Left lung (tissue), 4 donors: ENCODE measurements at regions not wholly inside any gene's neighbourhood (a gene's known extent, or its start where the extent isn't known, plus 50 kb on each side); places are given as distances from the start of the nearest gene placed in this dataset.

Source experiments
- ATAC-seq: fragments of 200-7000 bp; cut with Tn5 transposase; one replicate; pipeline ENCODE4 v1.9.1; 2020; ENCODE audit warnings: moderate library complexity
- DNase-seq, 4 donors: peaks; one replicate each; pipeline ENCODE4 v3.0.0-alpha.2; 2013 to 2020
- H3K27ac ChIP-seq, 2 donors: fragments of 200-600 bp; sonication (generic) in 1 of 2; one replicate each; pipeline versions ENCODE4 v1.5.0 to v1.8.0; 2020 to 2021
- H3K27me3 ChIP-seq, 2 donors: fragments of 200-600 bp; sonication (generic) in 1 of 2; one replicate each; pipeline versions ENCODE4 v1.5.0 to v1.8.0; 2020 to 2021
- H3K36me3 ChIP-seq, 2 donors: fragments of 200-600 bp; sonication (generic) in 1 of 2; one replicate each; pipeline versions ENCODE4 v1.5.0 to v1.8.0; 2020 to 2021
- H3K4me1 ChIP-seq, 2 donors: fragments of 200-600 bp; one replicate each; pipeline ENCODE4 v1.8.0; 2021
- H3K4me3 ChIP-seq, 2 donors: fragments of 200-600 bp; sonication (generic) in 1 of 2; one replicate each; pipeline versions ENCODE4 v1.5.0 to v1.8.0; 2020 to 2021; ENCODE audit warnings: mild to moderate bottlenecking in 1 of 2
- H3K9me3 ChIP-seq, 2 donors: fragments of 200-600 bp; sonication (generic) in 1 of 2; one replicate each; pipeline versions ENCODE4 v1.5.0 to v1.8.0; 2020 to 2021
- intact Hi-C, 2 donors: fragments of 100-400 bp; cut with DNase I; formaldehyde crosslinking; loops; one replicate each; pipeline versions ENCODE4 v1.11.2 to v1.14.2; 2022
- TF ChIP-seq, protein P1 (sequence below), 2 donors: fragments of 200-600 bp; sonication (generic) in 1 of 2; IDR thresholded peaks; one replicate each; pipeline versions ENCODE4 v1.5.0 to v1.8.0; 2021; ENCODE audit warnings: antibody characterized with exemption in 2 of 2
- donor health status: DM: no; HTN: yes; CAD: no.
- donor health status: DM: no; HTN: no; CAD: no.

DNA sequence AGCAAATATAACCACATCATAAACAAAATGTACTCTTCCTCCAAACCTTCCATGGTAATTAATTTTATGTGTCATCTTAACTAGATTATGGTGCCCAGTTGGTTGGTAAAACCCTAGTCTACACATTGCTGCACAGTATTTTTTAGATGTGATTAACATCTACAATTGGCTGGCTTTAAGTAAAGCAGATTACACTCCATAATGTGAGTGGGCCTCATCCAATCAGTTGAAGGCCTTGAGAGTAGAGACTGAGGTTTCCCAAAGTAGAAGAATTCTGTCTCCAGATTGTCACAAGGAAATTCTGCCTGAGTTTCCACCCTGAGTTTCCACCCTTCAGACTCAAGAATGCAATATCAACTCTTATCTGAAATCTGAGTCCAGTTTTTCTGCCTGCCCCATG lies 128.4 kb upstream of the USP25 start:
- no peak for ATAC-seq
- no peak overlapping the region for H3K27ac ChIP-seq
- TF ChIP-seq, protein P1, sequence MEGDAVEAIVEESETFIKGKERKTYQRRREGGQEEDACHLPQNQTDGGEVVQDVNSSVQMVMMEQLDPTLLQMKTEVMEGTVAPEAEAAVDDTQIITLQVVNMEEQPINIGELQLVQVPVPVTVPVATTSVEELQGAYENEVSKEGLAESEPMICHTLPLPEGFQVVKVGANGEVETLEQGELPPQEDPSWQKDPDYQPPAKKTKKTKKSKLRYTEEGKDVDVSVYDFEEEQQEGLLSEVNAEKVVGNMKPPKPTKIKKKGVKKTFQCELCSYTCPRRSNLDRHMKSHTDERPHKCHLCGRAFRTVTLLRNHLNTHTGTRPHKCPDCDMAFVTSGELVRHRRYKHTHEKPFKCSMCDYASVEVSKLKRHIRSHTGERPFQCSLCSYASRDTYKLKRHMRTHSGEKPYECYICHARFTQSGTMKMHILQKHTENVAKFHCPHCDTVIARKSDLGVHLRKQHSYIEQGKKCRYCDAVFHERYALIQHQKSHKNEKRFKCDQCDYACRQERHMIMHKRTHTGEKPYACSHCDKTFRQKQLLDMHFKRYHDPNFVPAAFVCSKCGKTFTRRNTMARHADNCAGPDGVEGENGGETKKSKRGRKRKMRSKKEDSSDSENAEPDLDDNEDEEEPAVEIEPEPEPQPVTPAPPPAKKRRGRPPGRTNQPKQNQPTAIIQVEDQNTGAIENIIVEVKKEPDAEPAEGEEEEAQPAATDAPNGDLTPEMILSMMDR (IDR thresholded peaks at IDR 0.05) = no peak
- H3K36me3 ChIP-seq = no peaks in the 10 kb centered on the region
- H3K4me3 ChIP-seq = no peak overlapping the region
- intact Hi-C loops = no loop called here
- no peak for DNase-seq
- no peaks in the 10 kb centered on the region for H3K9me3 ChIP-seq
- H3K4me1 ChIP-seq = no peaks in the 10 kb centered on the region
- no peaks in the 10 kb centered on the region for H3K27me3 ChIP-seq

DNA sequence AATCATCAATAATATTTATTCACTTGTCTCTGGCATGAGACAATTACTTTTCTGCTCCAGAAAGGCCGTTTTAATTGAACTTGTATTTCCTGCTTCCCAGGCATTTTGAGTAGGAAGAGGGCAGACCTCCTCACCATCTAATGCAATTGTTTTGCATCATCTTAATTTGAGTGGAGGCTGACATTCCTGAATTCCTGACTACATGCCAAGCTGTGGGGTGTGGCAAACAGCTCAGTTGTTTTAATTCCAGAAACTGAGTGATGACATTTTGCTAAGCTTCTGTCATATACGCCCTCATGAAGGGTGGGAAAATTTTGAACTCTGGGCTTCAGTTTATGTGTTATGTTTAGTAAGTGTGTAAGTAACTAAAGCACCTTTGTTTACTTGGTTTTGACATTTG lies 125.4 kb upstream of the USP25 start:
- TF ChIP-seq, protein P1 (IDR thresholded peaks at IDR 0.05) = no peak
- Histone ChIP-seq H3K27me3 (no peaks in the 10 kb centered on the region), H3K36me3 (no peaks in the 10 kb centered on the region), H3K27ac (peak overlapping the region in 1 of 2 donors; percentile 3), H3K9me3 (no peaks in the 10 kb centered on the region), H3K4me3 (no peak overlapping the region), H3K4me1 (no peaks in the 10 kb centered on the region)
- peak; percentile 55 for ATAC-seq
- peak in 1 of 4 donors; percentile 3 for DNase-seq
- intact Hi-C loops = no loop called here

DNA sequence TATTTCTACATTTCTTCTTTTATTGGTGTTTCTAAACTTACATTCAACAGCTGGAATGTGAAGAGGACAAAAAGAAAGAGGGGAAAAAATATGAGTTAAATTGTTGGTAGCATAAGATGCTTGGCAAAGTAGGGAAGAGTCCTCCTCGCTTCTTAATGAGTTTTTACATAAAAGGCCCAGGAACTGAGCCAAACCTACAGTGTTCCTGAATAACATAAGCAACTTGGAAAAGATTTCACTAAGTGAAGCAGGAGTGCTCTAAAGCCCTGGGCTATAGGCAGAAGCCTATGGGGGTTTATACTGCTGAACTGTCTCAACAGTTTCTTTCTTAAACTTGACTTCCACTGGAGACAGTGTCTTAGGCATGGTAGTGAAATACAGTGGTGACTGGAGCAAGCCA lies 115.0 kb upstream of the USP25 start:
- DNase-seq (no peak), ATAC-seq (peak; percentile 18)
- intact Hi-C loops = no loop called here
- Histone ChIP-seq H3K9me3 (peaks cover 0 to 4% of the 10 kb centered on the region in 2 donors), H3K36me3 (no peaks in the 10 kb centered on the region), H3K4me3 (no peak overlapping the region), H3K27me3 (no peaks in the 10 kb centered on the region), H3K27ac (no peak overlapping the region), H3K4me1 (peaks cover 0 to 3% of the 10 kb centered on the region in 2 donors)
- TF ChIP-seq, protein P1 (IDR thresholded peaks at IDR 0.05) = no peak

DNA sequence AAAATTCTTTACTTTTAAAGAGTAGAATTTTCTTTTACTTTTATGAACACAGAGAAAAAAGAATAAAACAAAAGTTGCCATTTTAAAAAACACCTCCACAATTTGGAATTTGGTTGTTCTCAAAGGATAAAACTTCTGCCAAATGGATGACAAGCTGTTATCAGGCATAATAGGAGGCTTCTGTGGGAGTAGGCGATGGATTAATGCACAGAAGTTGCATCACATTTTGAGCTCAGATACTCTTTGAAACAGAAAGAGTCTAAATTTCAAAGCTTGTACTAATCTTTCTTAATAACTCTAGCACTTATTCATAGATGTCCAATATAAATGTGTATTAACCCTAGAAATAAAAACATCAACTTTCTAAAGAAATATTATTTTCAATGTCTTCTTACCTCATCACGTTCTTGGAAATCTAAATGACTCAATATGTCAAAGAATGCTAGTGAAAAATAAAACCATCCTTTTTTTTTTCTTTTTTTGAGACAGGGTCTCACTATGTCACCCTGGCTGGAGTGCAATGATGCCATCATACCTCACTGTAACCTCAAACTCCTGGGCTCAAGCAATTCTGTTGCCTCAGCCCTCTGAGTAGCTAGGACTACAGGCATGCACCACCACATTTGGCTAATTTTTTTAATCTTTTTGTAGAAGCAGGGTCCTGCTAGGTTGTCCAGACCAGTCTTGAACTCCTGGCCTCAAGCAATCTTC lies 112.8 kb upstream of the USP25 start:
- DNase-seq (no peak), ATAC-seq (no peak)
- intact Hi-C loops = no loop called here
- Histone ChIP-seq H3K4me1 (peaks cover 0 to 3% of the 10 kb centered on the region in 2 donors), H3K36me3 (no peaks in the 10 kb centered on the region), H3K27me3 (no peaks in the 10 kb centered on the region), H3K9me3 (no peaks in the 10 kb centered on the region), H3K27ac (no peak overlapping the region), H3K4me3 (no peak overlapping the region)
- TF ChIP-seq, protein P1 (IDR thresholded peaks at IDR 0.05) = no peak

DNA sequence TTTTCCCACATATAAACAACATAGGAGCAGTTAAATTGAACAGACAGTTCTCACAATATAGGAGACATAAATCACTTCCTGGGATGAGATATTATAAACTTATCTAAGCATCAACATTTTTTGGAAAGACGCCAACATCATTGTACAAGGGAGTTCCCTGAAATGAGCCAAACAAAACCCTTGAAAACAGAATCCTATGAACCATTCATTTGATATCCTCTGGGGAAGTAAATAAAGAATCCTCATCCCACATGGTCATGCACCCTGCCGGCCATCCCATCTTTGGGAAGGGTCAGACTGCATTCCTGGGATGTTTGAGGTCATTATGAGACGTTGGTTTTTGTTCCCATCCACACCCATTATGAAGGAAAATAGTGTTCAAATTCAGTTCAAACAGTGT lies 111.8 kb upstream of the USP25 start:
- ATAC-seq = no peak
- Histone ChIP-seq H3K27ac (no peak overlapping the region), H3K4me3 (no peak overlapping the region), H3K27me3 (no peaks in the 10 kb centered on the region), H3K9me3 (no peaks in the 10 kb centered on the region), H3K4me1 (peaks cover 0 to 3% of the 10 kb centered on the region in 2 donors), H3K36me3 (no peaks in the 10 kb centered on the region)
- DNase-seq = no peak
- intact Hi-C loops = no loop called here
- TF ChIP-seq, protein P1 (IDR thresholded peaks at IDR 0.05) = no peak
